GM23338 (cell line): ENCODE measurements at regions not wholly inside any gene's neighbourhood (a gene's known extent, or its start where the extent isn't known, plus 50 kb on each side); places are given as distances from the start of the nearest gene placed in this dataset.

Experiments used
- ATAC-seq: fragments of 200-7000 bp; cut with Tn5 transposase; 3 replicates; pipeline ENCODE4 v1.9.1; 2020
- DNase-seq: peaks from one replicate; pipeline ENCODE4 v3.0.0-alpha.2; 2015; ENCODE audit warnings: low spot score
- H2AFZ ChIP-seq: fragments of 200-600 bp; sonication (generic); 2 replicates; pipeline ENCODE4 v1.8.0; 2016; ENCODE audit warnings: antibody characterized with exemption, mild to moderate bottlenecking, moderate library complexity
- H3F3A ChIP-seq: fragments of 200-600 bp; sonication (generic); replicated peaks from 2 replicates; pipeline ENCODE4 v1.8.0; 2017; ENCODE audit warnings: antibody characterized with exemption, mixed run types, low read depth
- H3K27ac ChIP-seq: fragments of 200-600 bp; sonication (generic); 2 replicates; pipeline ENCODE4 v1.6.1; 2016; ENCODE audit warnings: low read depth
- H3K27me3 ChIP-seq: fragments of 200-600 bp; sonication (generic); 2 replicates; pipeline ENCODE4 v1.8.0; 2016; ENCODE audit warnings: mild to moderate bottlenecking, mixed run types, moderate library complexity; ENCODE audit not compliant: insufficient read depth
- H3K36me3 ChIP-seq: fragments of 200-600 bp; sonication (generic); 2 replicates; pipeline ENCODE4 v1.8.0; 2016; ENCODE audit warnings: mild to moderate bottlenecking; ENCODE audit not compliant: insufficient read depth
- H3K4me1 ChIP-seq: fragments of 200-600 bp; sonication (generic); 2 replicates; pipeline ENCODE4 v1.8.0; 2016; ENCODE audit warnings: mild to moderate bottlenecking, moderate library complexity; ENCODE audit not compliant: insufficient read depth
- H3K4me2 ChIP-seq: fragments of 200-600 bp; sonication (generic); 2 replicates; pipeline ENCODE4 v1.7.1; 2017; ENCODE audit warnings: mixed run types
- H3K4me3 ChIP-seq: fragments of 200-600 bp; sonication (generic); 2 replicates; pipeline ENCODE4 v1.6.1; 2016; ENCODE audit warnings: mixed run types
- H3K79me2 ChIP-seq: fragments of 200-600 bp; sonication (generic); replicated peaks from 2 replicates; pipeline ENCODE4 v1.8.0; 2017; ENCODE audit warnings: mild to moderate bottlenecking; ENCODE audit not compliant: insufficient read depth
- H3K9me2 ChIP-seq: fragments of 200-600 bp; sonication (generic); 2 replicates; pipeline ENCODE4 v1.8.0; 2017; ENCODE audit not compliant: insufficient read depth
- H4K20me1 ChIP-seq: fragments of 200-600 bp; sonication (generic); replicated peaks from 2 replicates; pipeline ENCODE4 v1.8.0; 2017; ENCODE audit warnings: mild to moderate bottlenecking; ENCODE audit not compliant: insufficient read depth
- H3K27ac Mint-ChIP-seq: 2 replicates; pipeline ENCODE4 v1.8.0; 2020; ENCODE audit warnings: inconsistent platforms, mild to moderate bottlenecking, moderate library complexity, mixed read lengths
- H3K27me3 Mint-ChIP-seq: 3 replicates; pipeline ENCODE4 v1.8.0; 2022; ENCODE audit warnings: low read depth, mild to moderate bottlenecking, moderate library complexity, mixed read lengths, inconsistent platforms; ENCODE audit not compliant: insufficient read depth, poor library complexity
- H3K36me3 Mint-ChIP-seq: 3 replicates; pipeline ENCODE4 v1.8.0; 2021; ENCODE audit warnings: low read depth, mild to moderate bottlenecking, inconsistent platforms, moderate library complexity, mixed read lengths
- H3K4me1 Mint-ChIP-seq: 3 replicates; pipeline ENCODE4 v1.8.0; 2020; ENCODE audit warnings: mild to moderate bottlenecking, inconsistent platforms, mixed read lengths
- H3K4me3 Mint-ChIP-seq: 3 replicates; pipeline ENCODE4 v1.8.0; 2021; ENCODE audit warnings: moderate library complexity, mild to moderate bottlenecking, inconsistent platforms, mixed read lengths
- H3K9me3 Mint-ChIP-seq: 3 replicates; pipeline ENCODE4 v1.8.0; 2020; ENCODE audit warnings: moderate library complexity, mild to moderate bottlenecking, inconsistent platforms, mixed read lengths
- CREB1 ChIP-seq: fragments of 250-450 bp; sonication (Bioruptor Pico); IDR thresholded peaks from 2 replicates; pipeline ENCODE4 v1.5.0; 2020; ENCODE audit warnings: low read depth, mild to moderate bottlenecking, moderate library complexity
- EZH2 ChIP-seq: fragments of 200-600 bp; sonication (generic); IDR thresholded peaks from one replicate; pipeline ENCODE4 v1.8.0; 2017; ENCODE audit warnings: antibody characterized with exemption, mild to moderate bottlenecking, low read depth; ENCODE audit not compliant: unreplicated experiment
- EZH2phosphoT487 ChIP-seq: fragments of 200-600 bp; sonication (generic); IDR thresholded peaks from one replicate; pipeline ENCODE4 v1.8.1; 2018; ENCODE audit warnings: antibody characterized with exemption; ENCODE audit not compliant: unreplicated experiment
- JUNB ChIP-seq: IDR thresholded peaks from one replicate; pipeline ENCODE4 v1.6.1; 2016; ENCODE audit warnings: antibody characterized with exemption; ENCODE audit not compliant: unreplicated experiment
- NANOG ChIP-seq: IDR thresholded peaks from 2 replicates; pipeline ENCODE4 v1.6.1; 2016; ENCODE audit warnings: antibody characterized with exemption, borderline replicate concordance
- POLR2AphosphoS5 ChIP-seq: IDR thresholded peaks from 2 replicates; pipeline ENCODE4 v1.6.1; 2016; ENCODE audit warnings: antibody characterized with exemption, low read depth
- STAT1 ChIP-seq: IDR thresholded peaks from one replicate; pipeline ENCODE4 v1.6.1; 2016; ENCODE audit warnings: antibody characterized with exemption; ENCODE audit not compliant: unreplicated experiment
- ZNF114 ChIP-seq: fragments of 250-450 bp; sonication (Bioruptor Pico); IDR thresholded peaks from 2 replicates; pipeline ENCODE4 v1.5.0; 2020; ENCODE audit warnings: mild to moderate bottlenecking, moderate library complexity
- ZNF331 ChIP-seq: fragments of 250-450 bp; sonication (Bioruptor Pico); IDR thresholded peaks from 2 replicates; pipeline ENCODE4 v1.5.0; 2020; ENCODE audit warnings: low read depth, mild to moderate bottlenecking, moderate library complexity
- TF ChIP-seq, protein P1 (sequence below), 2 experiments: fragments of 200-600 bp in 1 of 2; sonication (generic) in 1 of 2; conservative IDR thresholded peaks; 2 replicates each; pipeline versions ENCODE4 v1.5.1 to v1.6.1; 2016 to 2017; ENCODE audit warnings: antibody characterized with exemption in 2 of 2, low read depth in 2 of 2, mild to moderate bottlenecking in 2 of 2, moderate library complexity in 1 of 2
- TF ChIP-seq, protein P2 (sequence below): IDR thresholded peaks from 2 replicates; pipeline ENCODE4 v1.6.1; 2016; ENCODE audit warnings: antibody characterized with exemption
- TF ChIP-seq, protein P3 (sequence below): IDR thresholded peaks from one replicate; pipeline ENCODE4 v1.6.1; 2018; ENCODE audit warnings: antibody characterized with exemption; ENCODE audit not compliant: unreplicated experiment

DNA sequence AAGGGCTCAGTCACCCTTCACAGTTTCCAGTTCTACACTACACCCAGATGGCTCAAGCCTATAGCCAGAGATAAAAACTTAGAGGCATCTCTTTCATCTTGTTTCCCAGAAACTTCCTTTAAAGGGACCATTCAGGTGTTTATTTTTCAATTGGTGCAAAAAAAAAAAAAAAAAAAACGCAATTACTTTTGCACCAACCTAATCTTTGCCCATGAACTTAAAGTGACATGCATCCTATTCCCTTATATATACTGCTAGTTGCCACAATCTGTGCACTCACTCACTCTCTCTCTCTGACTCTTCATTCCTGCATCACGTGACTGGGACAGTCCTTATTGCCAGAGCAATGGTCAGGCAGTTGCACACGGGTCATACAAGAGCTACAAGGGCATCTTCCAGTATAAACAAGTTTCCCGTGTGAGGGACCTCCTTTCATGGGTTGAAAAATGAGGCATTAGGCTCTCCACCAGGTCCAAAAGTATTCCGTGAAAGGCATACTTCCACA, 789.4 kb downstream of the EPHA4 start:
- Histone ChIP-seq H3K9me2 (0 out of 2 replicates have a peak, but pooled peaks cover 3% of the 10 kb centered on the region), H3K4me2 (no peak overlapping the region), H3K27me3 (peaks cover 2% of the 10 kb centered on the region; the same call in 1 of the 2 replicates), H3K4me1 (no peaks in the 10 kb centered on the region), H3F3A (no peaks in the 10 kb centered on the region), H3K27ac (no peak overlapping the region), H3K4me3 (no peak overlapping the region), H3K79me2 (no peaks in the 10 kb centered on the region), H3K36me3 (no peaks in the 10 kb centered on the region), H2AFZ (no peak overlapping the region), H4K20me1 (no peaks in the 10 kb centered on the region)
- TF ChIP-seq NANOG (no peak), STAT1 (no peak), POLR2AphosphoS5 (no peak), ZNF331 (no peak), ZNF114 (CRISPR knock-in tag) (no peak), CREB1 (no peak)
- TF ChIP-seq, protein P1, sequence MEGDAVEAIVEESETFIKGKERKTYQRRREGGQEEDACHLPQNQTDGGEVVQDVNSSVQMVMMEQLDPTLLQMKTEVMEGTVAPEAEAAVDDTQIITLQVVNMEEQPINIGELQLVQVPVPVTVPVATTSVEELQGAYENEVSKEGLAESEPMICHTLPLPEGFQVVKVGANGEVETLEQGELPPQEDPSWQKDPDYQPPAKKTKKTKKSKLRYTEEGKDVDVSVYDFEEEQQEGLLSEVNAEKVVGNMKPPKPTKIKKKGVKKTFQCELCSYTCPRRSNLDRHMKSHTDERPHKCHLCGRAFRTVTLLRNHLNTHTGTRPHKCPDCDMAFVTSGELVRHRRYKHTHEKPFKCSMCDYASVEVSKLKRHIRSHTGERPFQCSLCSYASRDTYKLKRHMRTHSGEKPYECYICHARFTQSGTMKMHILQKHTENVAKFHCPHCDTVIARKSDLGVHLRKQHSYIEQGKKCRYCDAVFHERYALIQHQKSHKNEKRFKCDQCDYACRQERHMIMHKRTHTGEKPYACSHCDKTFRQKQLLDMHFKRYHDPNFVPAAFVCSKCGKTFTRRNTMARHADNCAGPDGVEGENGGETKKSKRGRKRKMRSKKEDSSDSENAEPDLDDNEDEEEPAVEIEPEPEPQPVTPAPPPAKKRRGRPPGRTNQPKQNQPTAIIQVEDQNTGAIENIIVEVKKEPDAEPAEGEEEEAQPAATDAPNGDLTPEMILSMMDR (conservative IDR thresholded peaks at IDR 0.05; ENCODE audit: low read depth in 2 of 2) = no peak
- TF ChIP-seq, protein P2, sequence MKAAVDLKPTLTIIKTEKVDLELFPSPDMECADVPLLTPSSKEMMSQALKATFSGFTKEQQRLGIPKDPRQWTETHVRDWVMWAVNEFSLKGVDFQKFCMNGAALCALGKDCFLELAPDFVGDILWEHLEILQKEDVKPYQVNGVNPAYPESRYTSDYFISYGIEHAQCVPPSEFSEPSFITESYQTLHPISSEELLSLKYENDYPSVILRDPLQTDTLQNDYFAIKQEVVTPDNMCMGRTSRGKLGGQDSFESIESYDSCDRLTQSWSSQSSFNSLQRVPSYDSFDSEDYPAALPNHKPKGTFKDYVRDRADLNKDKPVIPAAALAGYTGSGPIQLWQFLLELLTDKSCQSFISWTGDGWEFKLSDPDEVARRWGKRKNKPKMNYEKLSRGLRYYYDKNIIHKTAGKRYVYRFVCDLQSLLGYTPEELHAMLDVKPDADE = no peak
- TF ChIP-seq, protein P3, sequence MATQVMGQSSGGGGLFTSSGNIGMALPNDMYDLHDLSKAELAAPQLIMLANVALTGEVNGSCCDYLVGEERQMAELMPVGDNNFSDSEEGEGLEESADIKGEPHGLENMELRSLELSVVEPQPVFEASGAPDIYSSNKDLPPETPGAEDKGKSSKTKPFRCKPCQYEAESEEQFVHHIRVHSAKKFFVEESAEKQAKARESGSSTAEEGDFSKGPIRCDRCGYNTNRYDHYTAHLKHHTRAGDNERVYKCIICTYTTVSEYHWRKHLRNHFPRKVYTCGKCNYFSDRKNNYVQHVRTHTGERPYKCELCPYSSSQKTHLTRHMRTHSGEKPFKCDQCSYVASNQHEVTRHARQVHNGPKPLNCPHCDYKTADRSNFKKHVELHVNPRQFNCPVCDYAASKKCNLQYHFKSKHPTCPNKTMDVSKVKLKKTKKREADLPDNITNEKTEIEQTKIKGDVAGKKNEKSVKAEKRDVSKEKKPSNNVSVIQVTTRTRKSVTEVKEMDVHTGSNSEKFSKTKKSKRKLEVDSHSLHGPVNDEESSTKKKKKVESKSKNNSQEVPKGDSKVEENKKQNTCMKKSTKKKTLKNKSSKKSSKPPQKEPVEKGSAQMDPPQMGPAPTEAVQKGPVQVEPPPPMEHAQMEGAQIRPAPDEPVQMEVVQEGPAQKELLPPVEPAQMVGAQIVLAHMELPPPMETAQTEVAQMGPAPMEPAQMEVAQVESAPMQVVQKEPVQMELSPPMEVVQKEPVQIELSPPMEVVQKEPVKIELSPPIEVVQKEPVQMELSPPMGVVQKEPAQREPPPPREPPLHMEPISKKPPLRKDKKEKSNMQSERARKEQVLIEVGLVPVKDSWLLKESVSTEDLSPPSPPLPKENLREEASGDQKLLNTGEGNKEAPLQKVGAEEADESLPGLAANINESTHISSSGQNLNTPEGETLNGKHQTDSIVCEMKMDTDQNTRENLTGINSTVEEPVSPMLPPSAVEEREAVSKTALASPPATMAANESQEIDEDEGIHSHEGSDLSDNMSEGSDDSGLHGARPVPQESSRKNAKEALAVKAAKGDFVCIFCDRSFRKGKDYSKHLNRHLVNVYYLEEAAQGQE = no peak
- Mint-ChIP-seq H3K36me3 (no peaks in the 10 kb centered on the region), H3K9me3 (no peaks in the 10 kb centered on the region; the same call in 1 of the 3 replicates), H3K4me3 (no peak overlapping the region), H3K4me1 (peaks cover 6% of the 10 kb centered on the region; the same call in 2 of the 3 replicates), H3K27me3 (peaks cover 2% of the 10 kb centered on the region), H3K27ac (no peak overlapping the region)
- no peak for DNase-seq
- no peak for ATAC-seq

DNA sequence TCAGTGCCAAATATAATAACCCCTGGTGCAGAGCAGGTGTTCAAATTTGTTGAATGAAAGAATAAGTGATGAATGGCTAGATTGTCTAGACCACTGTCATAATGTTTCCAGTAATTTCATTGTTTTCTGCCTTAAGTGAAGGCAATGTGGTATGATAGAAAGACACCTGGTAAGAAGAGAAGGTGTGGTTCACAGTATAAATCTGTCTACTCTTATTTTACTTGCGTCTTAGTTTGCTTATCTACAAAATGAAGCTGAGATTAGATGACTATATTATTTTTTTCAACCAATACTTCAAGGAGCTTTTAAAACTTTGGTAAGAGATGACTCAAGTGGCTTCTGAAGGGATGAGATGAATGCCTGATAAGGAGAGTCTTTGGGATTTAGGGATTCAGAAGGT, 788.4 kb downstream of the EPHA4 start:
- Mint-ChIP-seq H3K27ac (no peak overlapping the region), H3K27me3 (peaks cover 2% of the 10 kb centered on the region), H3K4me3 (no peak overlapping the region), H3K4me1 (peaks cover 6% of the 10 kb centered on the region; the same call in 2 of the 3 replicates), H3K36me3 (no peaks in the 10 kb centered on the region), H3K9me3 (no peaks in the 10 kb centered on the region; the same call in 1 of the 3 replicates)
- Histone ChIP-seq H3K4me3 (no peak overlapping the region), H2AFZ (no peak overlapping the region), H3K4me2 (no peak overlapping the region), H3K9me2 (peaks cover 7% of the 10 kb centered on the region; the same call in 1 of the 2 replicates), H3F3A (no peaks in the 10 kb centered on the region), H3K27ac (no peak overlapping the region), H3K4me1 (no peaks in the 10 kb centered on the region), H3K79me2 (no peaks in the 10 kb centered on the region), H4K20me1 (no peaks in the 10 kb centered on the region), H3K27me3 (peaks cover 2% of the 10 kb centered on the region; the same call in 1 of the 2 replicates), H3K36me3 (no peaks in the 10 kb centered on the region)
- no peak for TF ChIP-seq ZNF331
- TF ChIP-seq POLR2AphosphoS5 = no peak
- TF ChIP-seq, protein P1 (conservative IDR thresholded peaks at IDR 0.05; ENCODE audit: low read depth in 2 of 2) = no peak
- TF ChIP-seq EZH2 = no peak
- no peak for TF ChIP-seq CREB1
- TF ChIP-seq NANOG = no peak
- no peak for TF ChIP-seq STAT1
- no peak for TF ChIP-seq JUNB
- TF ChIP-seq EZH2phosphoT487 = no peak
- TF ChIP-seq, protein P2 = no peak
- TF ChIP-seq ZNF114 (CRISPR knock-in tag) = no peak
- no peak for ATAC-seq
- DNase-seq = no peak
